ENCODE measurements at regions not wholly inside any gene's neighbourhood (a gene's known extent, or its start where the extent isn't known, plus 50 kb on each side); places are given as distances from the start of the nearest gene placed in this dataset.
A peak's percentile ranks its signal among the peaks of the same experiment; 100 is the strongest.

DNA sequence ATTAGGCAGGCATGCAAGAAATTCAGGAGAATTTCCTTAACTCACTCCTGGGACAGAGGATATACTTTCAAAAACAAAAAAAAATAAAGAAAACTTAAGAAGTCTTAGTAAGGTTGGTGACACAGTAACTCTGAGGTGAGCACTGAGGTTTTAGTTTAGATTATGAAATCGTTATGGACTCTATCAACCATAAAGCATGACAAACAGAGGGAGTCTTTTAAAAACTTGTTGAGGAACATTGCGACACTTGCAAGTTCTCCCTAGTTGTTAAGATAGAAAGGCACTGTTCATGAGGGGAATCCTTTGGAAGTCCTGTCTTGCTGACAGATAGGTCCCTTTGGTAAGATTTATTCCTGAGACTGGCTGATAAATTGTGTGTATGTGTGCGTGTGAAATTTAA, 194.3 kb upstream of the ERBB4 start:
- Histone ChIP-seq H3K36me3 (no peaks in the 10 kb centered on the region), H3K4me2 (no peak overlapping the region), H4K20me1 (ENCODE audit: low read depth) (no peaks in the 10 kb centered on the region), H3K4me3 (no peak overlapping the region), H3K27ac (no peak overlapping the region), H3K4me1 (no peaks in the 10 kb centered on the region), H3K27me3 (no peaks in the 10 kb centered on the region), H3K79me2 (ENCODE audit: low read depth) (no peaks in the 10 kb centered on the region), H3K9me3 (ENCODE audit: low read depth) (no peaks in the 10 kb centered on the region), H2AFZ (replicated peaks) (no peak overlapping the region), H3F3A (ENCODE audit: low read depth) (no peaks in the 10 kb centered on the region), H3K9ac (no peak overlapping the region)
- TF ChIP-seq, protein P1, sequence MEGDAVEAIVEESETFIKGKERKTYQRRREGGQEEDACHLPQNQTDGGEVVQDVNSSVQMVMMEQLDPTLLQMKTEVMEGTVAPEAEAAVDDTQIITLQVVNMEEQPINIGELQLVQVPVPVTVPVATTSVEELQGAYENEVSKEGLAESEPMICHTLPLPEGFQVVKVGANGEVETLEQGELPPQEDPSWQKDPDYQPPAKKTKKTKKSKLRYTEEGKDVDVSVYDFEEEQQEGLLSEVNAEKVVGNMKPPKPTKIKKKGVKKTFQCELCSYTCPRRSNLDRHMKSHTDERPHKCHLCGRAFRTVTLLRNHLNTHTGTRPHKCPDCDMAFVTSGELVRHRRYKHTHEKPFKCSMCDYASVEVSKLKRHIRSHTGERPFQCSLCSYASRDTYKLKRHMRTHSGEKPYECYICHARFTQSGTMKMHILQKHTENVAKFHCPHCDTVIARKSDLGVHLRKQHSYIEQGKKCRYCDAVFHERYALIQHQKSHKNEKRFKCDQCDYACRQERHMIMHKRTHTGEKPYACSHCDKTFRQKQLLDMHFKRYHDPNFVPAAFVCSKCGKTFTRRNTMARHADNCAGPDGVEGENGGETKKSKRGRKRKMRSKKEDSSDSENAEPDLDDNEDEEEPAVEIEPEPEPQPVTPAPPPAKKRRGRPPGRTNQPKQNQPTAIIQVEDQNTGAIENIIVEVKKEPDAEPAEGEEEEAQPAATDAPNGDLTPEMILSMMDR (IDR thresholded peaks at IDR 0.05) = no peak
- TF ChIP-seq EZH2phosphoT487 (IDR thresholded peaks at IDR 0.05) (no peak), EZH2 (IDR thresholded peaks at IDR 0.05) (no peak)
- H3K27me3 Mint-ChIP-seq (ENCODE audit: insufficient read depth, low read depth) = no peaks in the 10 kb centered on the region
- H3K4me1 Mint-ChIP-seq = no peaks in the 10 kb centered on the region
- no peaks in the 10 kb centered on the region for H3K9me3 Mint-ChIP-seq
- H3K4me3 Mint-ChIP-seq = no peak overlapping the region
- DNase-seq (ENCODE audit: low spot score) = no peak
- no peak overlapping the region for H3K27ac Mint-ChIP-seq
- no peaks in the 10 kb centered on the region for H3K36me3 Mint-ChIP-seq

- H3K9ac ChIP-seq = no peak overlapping the region
- H3F3A ChIP-seq (ENCODE audit: low read depth) = no peaks in the 10 kb centered on the region
- Mint-ChIP-seq H3K4me1 (peaks cover 4% of the 10 kb centered on the region), H3K4me3 (no peak overlapping the region), H3K9me3 (no peaks in the 10 kb centered on the region), H3K36me3 (no peaks in the 10 kb centered on the region), H3K27ac (no peak overlapping the region), H3K27me3 (ENCODE audit: insufficient read depth, low read depth) (no peaks in the 10 kb centered on the region)
- no peaks in the 10 kb centered on the region for H3K27me3 ChIP-seq
- no peaks in the 10 kb centered on the region for H3K79me2 ChIP-seq (ENCODE audit: low read depth)
- H3K27ac ChIP-seq = no peak overlapping the region
- no peaks in the 10 kb centered on the region for H3K4me1 ChIP-seq
- H2AFZ ChIP-seq (replicated peaks) = no peak overlapping the region
- H3K36me3 ChIP-seq = no peaks in the 10 kb centered on the region
- no peak overlapping the region for H3K4me2 ChIP-seq
- DNase-seq (ENCODE audit: low spot score) = no peak
- no peaks in the 10 kb centered on the region for H4K20me1 ChIP-seq (ENCODE audit: low read depth)
- TF ChIP-seq, protein P1 (IDR thresholded peaks at IDR 0.05) = no peak
- TF ChIP-seq EZH2 (IDR thresholded peaks at IDR 0.05) (no peak), EZH2phosphoT487 (IDR thresholded peaks at IDR 0.05) (no peak)
- no peak overlapping the region for H3K4me3 ChIP-seq
- H3K9me3 ChIP-seq (ENCODE audit: low read depth) = no peaks in the 10 kb centered on the region
Measured at GRCh38 chr2:212730994-212731393, 192.4 kb upstream of the ERBB4 start.

DNA sequence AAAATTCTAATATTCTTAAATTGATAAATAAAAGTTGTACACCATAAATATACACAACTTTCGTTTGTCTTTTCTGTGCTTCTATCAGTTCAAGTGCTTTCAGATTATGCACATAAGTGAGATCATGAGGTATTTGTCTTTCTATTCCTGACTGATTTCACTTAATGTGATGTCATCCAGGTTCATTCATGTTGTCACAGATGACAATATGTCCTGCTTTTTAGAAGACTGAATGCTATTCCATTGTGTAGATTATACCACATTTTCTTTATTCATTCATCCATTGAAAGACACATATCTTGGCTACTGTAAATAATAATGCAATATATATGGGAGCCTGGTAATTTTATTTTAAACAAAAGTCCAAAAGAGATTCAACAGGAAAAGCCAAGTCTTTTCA, 190.1 kb upstream of the ERBB4 start:
- no peak overlapping the region for H3K4me2 ChIP-seq
- H3F3A ChIP-seq (ENCODE audit: low read depth) = no peaks in the 10 kb centered on the region
- H3K36me3 Mint-ChIP-seq = no peaks in the 10 kb centered on the region
- H2AFZ ChIP-seq (replicated peaks) = no peak overlapping the region
- no peaks in the 10 kb centered on the region for H3K9me3 Mint-ChIP-seq
- no peaks in the 10 kb centered on the region for H3K79me2 ChIP-seq (ENCODE audit: low read depth)
- no peak overlapping the region for H3K4me3 Mint-ChIP-seq
- no peaks in the 10 kb centered on the region for H3K4me1 ChIP-seq
- no peaks in the 10 kb centered on the region for H3K9me3 ChIP-seq (ENCODE audit: low read depth)
- no peaks in the 10 kb centered on the region for H3K36me3 ChIP-seq
- H3K4me1 Mint-ChIP-seq = peaks cover 7% of the 10 kb centered on the region
- no peaks in the 10 kb centered on the region for H4K20me1 ChIP-seq (ENCODE audit: low read depth)
- H3K27ac ChIP-seq = no peak overlapping the region
- H3K9ac ChIP-seq = no peak overlapping the region
- no peak overlapping the region for H3K4me3 ChIP-seq
- H3K27me3 Mint-ChIP-seq (ENCODE audit: insufficient read depth, low read depth) = no peaks in the 10 kb centered on the region
- DNase-seq (ENCODE audit: low spot score) = no peak
- no peak overlapping the region for H3K27ac Mint-ChIP-seq
- H3K27me3 ChIP-seq = no peaks in the 10 kb centered on the region
- TF ChIP-seq EZH2 (IDR thresholded peaks at IDR 0.05) (no peak), EZH2phosphoT487 (IDR thresholded peaks at IDR 0.05) (no peak)
- TF ChIP-seq, protein P1 (IDR thresholded peaks at IDR 0.05) = no peak

DNA sequence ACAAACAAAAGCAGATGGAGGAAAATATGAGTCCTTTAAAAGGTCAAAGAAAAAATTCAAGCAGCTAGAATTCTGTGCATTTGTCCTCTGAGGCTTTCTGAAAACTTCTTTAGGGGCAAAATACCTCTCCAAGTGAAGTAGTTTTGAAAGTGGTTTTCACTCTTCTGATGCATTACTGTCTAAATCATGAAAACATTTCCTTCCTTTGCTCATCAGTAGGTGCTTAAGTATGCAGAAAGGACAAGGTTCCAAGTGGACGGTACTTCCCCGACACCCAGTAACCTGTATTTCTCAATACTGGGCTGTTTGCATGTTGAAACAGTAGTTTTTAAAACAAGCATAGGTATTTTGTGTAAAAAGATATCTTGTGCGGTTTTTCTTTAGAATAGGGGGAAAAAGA, 189.1 kb upstream of the ERBB4 start:
- TF ChIP-seq, protein P1 (IDR thresholded peaks at IDR 0.05) = no peak
- no peak for TF ChIP-seq EZH2 (IDR thresholded peaks at IDR 0.05)
- TF ChIP-seq EZH2phosphoT487 (IDR thresholded peaks at IDR 0.05) = no peak

More for the DNA sequence above, 189.1 kb upstream of the ERBB4 start:
- Histone ChIP-seq H4K20me1 (ENCODE audit: low read depth) (no peaks in the 10 kb centered on the region), H3K79me2 (ENCODE audit: low read depth) (no peaks in the 10 kb centered on the region), H3K4me3 (no peak overlapping the region), H3K4me1 (no peaks in the 10 kb centered on the region), H3K27ac (no peak overlapping the region), H3K36me3 (no peaks in the 10 kb centered on the region), H3K4me2 (no peak overlapping the region), H3K27me3 (no peaks in the 10 kb centered on the region), H3F3A (ENCODE audit: low read depth) (no peaks in the 10 kb centered on the region), H2AFZ (replicated peaks) (peak overlapping the region; percentile 87), H3K9ac (no peak overlapping the region), H3K9me3 (ENCODE audit: low read depth) (no peaks in the 10 kb centered on the region)
- Mint-ChIP-seq H3K27ac (no peak overlapping the region), H3K36me3 (no peaks in the 10 kb centered on the region), H3K4me3 (no peak overlapping the region), H3K4me1 (peaks cover 11% of the 10 kb centered on the region), H3K27me3 (ENCODE audit: insufficient read depth, low read depth) (no peaks in the 10 kb centered on the region), H3K9me3 (no peaks in the 10 kb centered on the region)
- no peak for DNase-seq (ENCODE audit: low spot score)
